ENCODE measurements at regions not wholly inside any gene's neighbourhood (a gene's known extent, or its start where the extent isn't known, plus 50 kb on each side); places are given as distances from the start of the nearest gene placed in this dataset.

DNA sequence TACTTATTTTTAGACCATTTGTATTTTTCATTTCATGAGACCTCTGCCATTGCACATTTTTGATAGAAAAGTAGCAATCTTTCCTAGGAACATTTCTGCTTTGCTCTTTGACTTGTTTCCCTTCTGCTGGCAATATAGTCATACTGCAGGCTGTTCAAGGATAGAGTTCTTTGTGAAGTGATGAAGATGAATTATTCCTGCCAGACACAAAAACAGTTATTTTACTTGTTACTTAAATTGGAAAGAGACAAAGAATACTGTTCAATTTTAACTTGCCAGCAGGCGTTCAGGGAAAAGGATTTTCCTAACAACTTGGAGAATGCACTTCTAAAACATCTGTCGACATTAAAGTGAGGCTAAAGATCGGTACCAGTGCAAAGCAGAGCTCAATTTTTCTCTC, 251.7 kb upstream of the ACTBL2 start:
- no peak for DNase-seq (ENCODE audit: low read depth)
- H3K4me3 ChIP-seq (ENCODE audit: low read depth, low read length), result no peak overlapping the region
- no peak for TF ChIP-seq CTCF (conservative IDR thresholded peaks at IDR 0.05; ENCODE audit: low read depth, low read length)

DNA sequence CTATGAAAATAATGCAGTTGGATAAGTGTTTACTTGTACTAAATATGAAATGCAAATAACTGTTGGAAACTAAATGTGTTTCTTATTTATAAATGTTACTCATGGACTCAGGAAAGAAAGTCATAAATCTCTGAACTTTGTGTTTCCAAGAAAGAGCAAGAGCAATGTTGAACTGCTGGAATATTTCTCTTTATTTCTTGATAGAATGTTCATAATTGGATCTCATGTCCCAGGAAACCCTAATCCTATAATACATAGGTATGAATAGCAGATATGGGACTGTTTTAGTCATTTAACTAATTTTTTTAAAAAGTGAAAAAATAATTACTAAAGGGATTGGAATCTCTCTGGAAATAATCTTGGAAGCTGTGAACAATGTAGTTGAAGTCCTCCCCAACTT, 245.0 kb upstream of the ACTBL2 start:
- H3K4me3 ChIP-seq (ENCODE audit: low read depth, low read length), result no peak overlapping the region
- no peak for DNase-seq (ENCODE audit: low read depth)
- TF ChIP-seq CTCF (conservative IDR thresholded peaks at IDR 0.05; ENCODE audit: low read depth, low read length), result no peak

DNA sequence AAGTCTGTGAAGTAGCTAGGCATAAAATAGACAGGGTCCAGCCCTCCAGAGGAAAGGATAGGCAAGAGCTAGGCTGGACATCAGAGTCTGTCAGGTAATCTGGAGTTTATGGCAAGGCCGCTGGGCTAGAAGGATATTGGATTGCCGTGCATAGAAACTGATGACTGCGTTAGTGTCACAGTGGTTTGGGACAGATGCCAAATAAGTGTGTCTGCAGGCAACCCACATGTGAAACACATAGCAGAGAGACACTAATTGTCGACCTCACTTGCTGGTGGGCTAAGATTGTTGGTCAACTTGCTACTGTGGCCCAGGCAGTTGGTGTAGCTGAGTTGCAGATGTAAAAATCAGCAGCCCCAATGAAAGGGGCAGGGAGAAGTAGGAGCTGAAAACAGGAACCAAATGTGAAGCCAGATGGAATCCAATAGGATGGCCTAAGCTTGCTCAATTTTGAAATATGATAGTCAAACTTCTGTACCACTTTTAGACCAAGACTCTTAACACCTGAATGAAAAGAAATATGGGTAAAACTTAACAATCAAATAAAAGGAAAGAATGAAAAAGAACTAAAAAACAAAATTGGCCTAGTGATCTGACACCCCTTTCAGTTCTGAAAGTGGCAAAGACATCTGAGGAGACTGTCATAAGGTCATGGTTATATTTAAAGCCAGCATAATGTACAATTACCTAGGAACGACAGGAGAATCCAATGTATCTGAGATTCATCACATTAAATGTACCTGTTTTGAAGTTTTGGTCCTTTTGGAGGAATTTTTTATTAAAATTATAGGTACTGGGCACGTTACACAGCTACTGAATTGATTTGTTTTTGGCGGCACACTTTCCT, 243.3 kb upstream of the ACTBL2 start:
- H3K4me3 ChIP-seq (ENCODE audit: low read depth, low read length), result no peak overlapping the region
- DNase-seq (ENCODE audit: low read depth), result no peak
- no peak for TF ChIP-seq CTCF (conservative IDR thresholded peaks at IDR 0.05; ENCODE audit: low read depth, low read length)

- TF ChIP-seq CTCF (conservative IDR thresholded peaks at IDR 0.05; ENCODE audit: low read depth, low read length), result no peak
- H3K4me3 ChIP-seq (ENCODE audit: low read depth, low read length), result no peak overlapping the region
- DNase-seq (ENCODE audit: low read depth), result peak; percentile 51
These were observed 242.2 kb upstream of the ACTBL2 start for GRCh38 chr5:57724836-57725235.

- no peak for TF ChIP-seq CTCF (conservative IDR thresholded peaks at IDR 0.05; ENCODE audit: low read depth, low read length)
- no peak for DNase-seq (ENCODE audit: low read depth)
These were observed 238.6 kb upstream of the ACTBL2 start for GRCh38 chr5:57721226-57721625.

GRCh38 chr5:57720656-57721055, 238.0 kb upstream of the ACTBL2 start:
- TF ChIP-seq CTCF (conservative IDR thresholded peaks at IDR 0.05; ENCODE audit: low read depth, low read length), result no peak

More at GRCh38 chr5:57721226-57721625, 238.6 kb upstream of the ACTBL2 start:
- H3K4me3 ChIP-seq (ENCODE audit: low read depth, low read length), result no peak overlapping the region

GRCh38 chr5:57719216-57719615, 236.6 kb upstream of the ACTBL2 start:
- no peak overlapping the region for H3K4me3 ChIP-seq (ENCODE audit: low read depth, low read length)
- no peak for TF ChIP-seq CTCF (conservative IDR thresholded peaks at IDR 0.05; ENCODE audit: low read depth, low read length)
- no peak for DNase-seq (ENCODE audit: low read depth)

More at GRCh38 chr5:57720656-57721055, 238.0 kb upstream of the ACTBL2 start:
- H3K4me3 ChIP-seq (ENCODE audit: low read depth, low read length), result no peak overlapping the region
- no peak for DNase-seq (ENCODE audit: low read depth)
